MM.1S (cell line): ENCODE measurements at regions not wholly inside any gene's neighbourhood (a gene's known extent, or its start where the extent isn't known, plus 50 kb on each side); places are given as distances from the start of the nearest gene placed in this dataset.

Experiments
- DNase-seq: peaks from one replicate; pipeline ENCODE4 v3.0.0-alpha.2; 2015
- H2AFZ ChIP-seq: fragments of 300-600 bp; sonication (generic); 2 replicates; pipeline ENCODE4 v1.6.0; 2016; ENCODE audit warnings: antibody characterized with exemption, low read length
- H3F3A ChIP-seq: fragments of 300-600 bp; sonication (generic); 2 replicates; pipeline ENCODE4 v1.6.1; 2016; ENCODE audit warnings: mild to moderate bottlenecking, antibody characterized with exemption, low read length, moderate library complexity, mixed read lengths; ENCODE audit not compliant: insufficient read depth
- H3K27ac ChIP-seq: fragments of 300-600 bp; sonication (generic); 2 replicates; pipeline ENCODE4 v1.5.1; 2016; ENCODE audit warnings: mild to moderate bottlenecking, low read length
- H3K27me3 ChIP-seq: fragments of 300-600 bp; sonication (generic); replicated peaks from 2 replicates; pipeline ENCODE4 v1.6.0; 2016; ENCODE audit warnings: low read length; ENCODE audit not compliant: insufficient read depth
- H3K36me3 ChIP-seq: fragments of 300-600 bp; sonication (generic); replicated peaks from 2 replicates; pipeline ENCODE4 v1.6.1; 2016; ENCODE audit warnings: mild to moderate bottlenecking, low read length, mixed read lengths; ENCODE audit not compliant: insufficient read depth
- H3K4me1 ChIP-seq: fragments of 300-600 bp; sonication (generic); 2 replicates; pipeline ENCODE4 v1.6.1; 2016; ENCODE audit warnings: low read length, mixed read lengths
- H3K4me2 ChIP-seq: fragments of 300-600 bp; sonication (generic); 2 replicates; pipeline ENCODE4 v1.6.0; 2016; ENCODE audit warnings: low read depth, low read length
- H3K4me3 ChIP-seq: fragments of 300-600 bp; sonication (generic); 2 replicates; pipeline ENCODE4 v1.5.1; 2016; ENCODE audit warnings: low read length, mixed read lengths
- H3K79me2 ChIP-seq: fragments of 300-600 bp; sonication (generic); 2 replicates; pipeline ENCODE4 v1.6.1; 2016; ENCODE audit warnings: mixed run types, low read length, mixed read lengths
- H3K9ac ChIP-seq: fragments of 300-600 bp; sonication (generic); 2 replicates; pipeline ENCODE4 v1.6.1; 2016; ENCODE audit warnings: low read length, mixed read lengths
- H3K9me2 ChIP-seq: fragments of 300-600 bp; sonication (generic); replicated peaks from 2 replicates; pipeline ENCODE4 v1.6.1; 2016; ENCODE audit warnings: mild to moderate bottlenecking, low read length, mixed read lengths; ENCODE audit not compliant: insufficient read depth
- H3K9me3 ChIP-seq: fragments of 300-600 bp; sonication (generic); replicated peaks from 2 replicates; pipeline ENCODE4 v1.6.1; 2016; ENCODE audit warnings: mild to moderate bottlenecking, low read length, mixed read lengths; ENCODE audit not compliant: insufficient read depth
- H4K20me1 ChIP-seq: fragments of 300-600 bp; sonication (generic); 2 replicates; pipeline ENCODE4 v1.6.1; 2016; ENCODE audit warnings: mild to moderate bottlenecking, low read length, moderate library complexity, mixed read lengths; ENCODE audit not compliant: insufficient read depth
- CTCF ChIP-seq: fragments of 300-600 bp; sonication (generic); IDR thresholded peaks from 2 replicates; pipeline ENCODE4 v1.5.1; 2016; ENCODE audit warnings: antibody characterized with exemption, low read length, mixed read lengths
- EZH2 ChIP-seq: fragments of 300-600 bp; sonication (generic); optimal IDR thresholded peaks from 2 replicates; pipeline ENCODE3; 2017; ENCODE audit warnings: low read depth, mild to moderate bottlenecking, antibody characterized with exemption, low read length, mixed read lengths
- EZH2phosphoT487 ChIP-seq: fragments of 300-600 bp; sonication (generic); IDR thresholded peaks from 2 replicates; pipeline ENCODE4 v1.6.1; 2018; ENCODE audit warnings: antibody characterized with exemption, low read length

- Histone ChIP-seq H4K20me1 (no peaks in the 10 kb centered on the region), H3K27ac (no peak overlapping the region), H3K9ac (no peak overlapping the region), H3K4me3 (no peak overlapping the region), H3K4me2 (no peak overlapping the region), H2AFZ (no peak overlapping the region), H3K79me2 (no peaks in the 10 kb centered on the region), H3K27me3 (peaks cover 26% of the 10 kb centered on the region), H3K9me2 (no peaks in the 10 kb centered on the region), H3F3A (no peaks in the 10 kb centered on the region), H3K4me1 (peaks cover 10% of the 10 kb centered on the region; the same call in 1 of the 2 replicates), H3K9me3 (no peaks in the 10 kb centered on the region), H3K36me3 (no peaks in the 10 kb centered on the region)
- DNase-seq, result no peak
- TF ChIP-seq EZH2phosphoT487 (no peak), CTCF (no peak), EZH2 (no peak)
Measured at GRCh38 chr5:139743804-139744203, 51.8 kb upstream of the PSD2 start.

- TF ChIP-seq CTCF (no peak), EZH2 (no peak), EZH2phosphoT487 (no peak)
- H3K9me2 ChIP-seq, result no peaks in the 10 kb centered on the region
- no peak overlapping the region for H3K4me2 ChIP-seq
- no peaks in the 10 kb centered on the region for H3F3A ChIP-seq
- H3K79me2 ChIP-seq, result no peaks in the 10 kb centered on the region
- H3K27me3 ChIP-seq, result peaks cover 33% of the 10 kb centered on the region
- no peaks in the 10 kb centered on the region for H3K36me3 ChIP-seq
- no peak overlapping the region for H3K27ac ChIP-seq
- no peaks in the 10 kb centered on the region for H4K20me1 ChIP-seq
- H2AFZ ChIP-seq, result no peak overlapping the region
- DNase-seq, result no peak
- H3K4me1 ChIP-seq, result peaks cover 10% of the 10 kb centered on the region; the same call in 1 of the 2 replicates
- H3K9ac ChIP-seq, result no peak overlapping the region
- no peaks in the 10 kb centered on the region for H3K9me3 ChIP-seq
- H3K4me3 ChIP-seq, result no peak overlapping the region
Measured at GRCh38 chr5:139744471-139745131, 51.0 kb upstream of the PSD2 start.

GRCh38 chr5:139745132-139745799, 50.3 kb upstream of the PSD2 start:
- H3K4me3 ChIP-seq, result no peak overlapping the region
- no peak overlapping the region for H2AFZ ChIP-seq

More at GRCh38 chr5:139745132-139745799, 50.3 kb upstream of the PSD2 start:
- Histone ChIP-seq H3F3A (no peaks in the 10 kb centered on the region), H3K27ac (no peak overlapping the region), H3K9me3 (no peaks in the 10 kb centered on the region), H3K4me1 (peaks cover 10% of the 10 kb centered on the region; the same call in 1 of the 2 replicates), H3K79me2 (no peaks in the 10 kb centered on the region), H3K9ac (no peak overlapping the region), H3K27me3 (peaks cover 33% of the 10 kb centered on the region), H4K20me1 (no peaks in the 10 kb centered on the region), H3K4me2 (no peak overlapping the region), H3K9me2 (no peaks in the 10 kb centered on the region), H3K36me3 (no peaks in the 10 kb centered on the region)
- TF ChIP-seq EZH2phosphoT487 (no peak), EZH2 (no peak), CTCF (no peak)
- DNase-seq, result no peak
